ENCODE measurements at regions not wholly inside any gene's neighbourhood (a gene's known extent, or its start where the extent isn't known, plus 50 kb on each side); places are given as distances from the start of the nearest gene placed in this dataset.

DNA sequence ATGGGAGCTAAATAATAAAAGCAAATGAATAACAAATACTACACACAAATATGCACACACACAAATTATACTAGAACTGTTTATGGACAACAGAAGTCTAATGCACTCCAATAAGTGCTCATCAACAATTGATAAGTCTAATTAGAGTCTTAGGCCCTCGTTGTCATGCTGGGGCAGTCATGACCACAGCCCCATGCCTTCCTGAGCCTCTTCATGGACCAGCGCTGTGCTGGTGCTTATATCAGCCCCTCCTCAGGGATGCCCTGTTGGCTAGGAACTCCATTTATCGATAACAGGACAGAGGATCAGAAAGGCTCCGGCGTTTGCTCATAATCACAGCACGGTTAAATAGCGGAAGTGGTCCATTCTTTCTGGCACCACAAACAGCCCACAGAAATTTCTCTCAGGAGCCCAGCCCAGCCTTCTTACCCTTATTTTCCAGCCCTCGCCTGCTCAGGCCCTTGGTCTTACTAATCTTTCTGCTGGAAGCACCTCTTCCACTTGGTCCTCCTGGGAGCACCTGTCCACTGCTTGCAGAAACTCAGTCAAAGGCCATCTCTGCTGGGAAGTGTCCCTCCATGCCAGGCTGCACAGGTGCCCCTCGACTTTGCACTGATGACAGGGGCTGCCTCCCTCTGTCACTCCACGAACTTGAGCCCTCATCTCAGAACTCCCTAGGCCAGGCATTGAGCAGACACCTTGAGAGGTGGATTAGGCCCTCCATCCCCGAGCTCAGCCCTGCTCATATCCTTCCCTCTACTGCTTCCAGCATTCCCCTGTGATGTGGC is 500.2 kb upstream of the HS6ST1 start:
- DNase-seq: no peak

DNA sequence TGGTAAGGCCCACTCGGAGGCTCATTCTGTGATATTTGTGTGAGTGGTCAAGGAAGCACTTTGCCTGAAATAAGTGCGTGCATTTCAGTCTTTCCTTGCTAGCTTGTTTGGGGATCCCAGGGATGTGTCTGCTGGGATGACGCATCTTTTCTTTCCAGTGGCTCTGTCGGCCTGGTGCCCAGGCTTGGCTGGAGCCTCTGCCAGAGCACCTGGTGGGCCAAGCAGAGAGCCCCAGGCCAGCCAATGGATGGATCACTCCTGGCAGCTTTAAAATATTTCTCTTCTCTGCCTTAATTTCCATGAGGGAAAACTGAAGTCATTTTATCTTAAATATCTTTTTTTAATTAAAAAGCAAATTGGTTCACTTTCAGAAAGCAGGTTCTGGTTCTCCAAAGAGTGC is 501.8 kb upstream of the HS6ST1 start:
- no peak for DNase-seq

DNA sequence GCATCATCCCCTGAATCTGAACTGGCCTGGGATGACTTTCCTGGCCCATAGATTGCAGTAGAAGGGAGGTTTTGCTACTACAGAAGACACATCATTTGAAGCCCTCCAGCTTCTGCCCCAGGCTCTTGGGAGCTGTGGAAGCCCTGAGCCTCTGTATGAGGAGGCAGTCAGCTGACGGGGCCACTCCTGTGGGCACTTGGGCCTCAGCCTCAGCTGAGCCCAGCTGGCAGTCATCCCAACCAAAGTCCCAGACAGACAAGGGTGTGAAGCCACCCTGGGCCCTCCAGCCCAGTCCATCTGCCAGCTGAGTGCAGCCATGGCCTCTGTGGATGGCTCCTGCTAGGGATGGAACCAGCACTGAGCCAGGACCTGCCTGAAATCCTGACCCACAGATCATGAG is 502.3 kb upstream of the HS6ST1 start:
- DNase-seq: no peak

DNA sequence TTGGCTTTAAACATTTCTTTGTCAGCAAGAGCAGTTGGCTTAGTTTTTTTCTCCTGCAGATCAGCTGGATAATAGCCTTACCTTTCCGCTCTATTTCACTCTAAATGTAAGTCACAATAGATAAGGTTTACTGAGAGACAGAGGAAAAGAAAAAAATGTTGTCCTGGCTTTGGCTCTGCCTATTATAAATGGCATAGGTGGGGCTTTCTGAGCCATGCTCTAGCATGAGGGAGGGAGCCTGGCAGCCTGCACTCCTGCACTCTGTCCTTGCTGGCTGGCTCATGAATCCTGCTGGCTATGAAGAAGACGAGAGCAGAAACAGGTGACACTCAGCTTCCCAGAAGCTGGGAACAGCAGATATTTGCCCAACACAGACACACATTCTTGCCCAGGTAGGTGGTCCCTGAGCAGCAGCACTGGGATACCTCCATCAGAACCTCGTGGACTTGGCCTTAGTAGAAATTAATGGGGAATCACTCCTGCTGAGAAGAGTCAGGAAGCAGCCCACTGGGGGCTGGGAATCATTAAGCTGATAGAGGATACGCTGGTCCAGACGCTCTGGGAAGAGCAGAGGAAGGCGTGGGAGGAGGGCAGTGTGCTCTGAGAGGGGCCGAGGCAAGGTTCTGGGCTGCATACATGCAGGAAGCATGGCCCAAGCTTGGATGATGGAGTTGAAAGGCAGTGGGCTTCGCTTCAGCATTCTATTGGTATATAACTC is 514.4 kb upstream of the HS6ST1 start:
- no peak for DNase-seq

DNA sequence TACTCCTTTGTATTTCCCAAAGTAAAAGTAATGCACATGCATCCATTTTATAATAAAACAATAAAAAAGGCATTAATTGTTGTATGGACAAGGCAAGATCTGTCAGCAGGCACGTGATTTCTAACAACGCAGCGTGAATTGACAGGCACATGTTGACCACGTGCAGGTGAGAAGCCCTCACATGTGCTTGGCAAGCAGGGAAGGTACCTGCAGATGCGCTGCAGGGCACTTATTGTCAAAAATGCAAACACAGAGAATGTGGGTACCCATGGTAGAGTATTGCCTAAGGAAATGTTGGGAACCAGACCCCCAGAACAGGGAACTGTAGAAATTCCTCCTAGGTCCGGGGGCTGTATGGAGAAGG is 515.0 kb upstream of the HS6ST1 start:
- DNase-seq: no peak

DNA sequence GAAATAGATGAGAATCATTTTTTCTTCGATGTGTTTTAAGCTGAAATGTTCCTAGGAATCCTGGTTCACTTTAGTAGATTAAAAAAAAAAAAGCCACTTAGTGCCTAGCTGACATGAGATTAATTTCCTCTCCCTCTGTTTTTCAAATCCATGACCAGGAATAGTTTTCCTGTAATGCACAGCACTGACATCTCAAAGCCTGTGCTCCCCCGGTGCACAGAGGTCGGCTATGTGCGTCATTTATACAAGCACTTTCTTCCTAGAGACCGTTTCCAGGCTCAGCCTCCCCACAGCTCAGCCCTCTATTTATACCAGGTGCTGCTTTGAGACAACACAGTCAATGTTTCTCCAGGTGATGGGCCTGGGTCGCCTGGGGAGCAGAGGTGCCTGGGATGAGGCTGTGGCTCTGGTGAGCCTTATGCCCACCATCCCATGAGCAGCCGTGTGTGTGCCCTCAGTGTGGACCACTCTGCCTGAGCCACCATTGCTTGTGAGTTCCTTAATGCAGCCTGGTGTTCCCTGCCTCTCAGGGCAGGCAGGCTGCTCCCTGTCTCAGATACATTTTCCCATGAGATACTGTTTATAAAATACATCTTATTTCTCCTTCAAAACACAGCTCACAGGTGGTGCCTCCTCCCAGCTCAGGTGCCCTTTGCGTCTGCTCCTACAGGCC is 515.7 kb upstream of the HS6ST1 start:
- no peak for DNase-seq

DNA sequence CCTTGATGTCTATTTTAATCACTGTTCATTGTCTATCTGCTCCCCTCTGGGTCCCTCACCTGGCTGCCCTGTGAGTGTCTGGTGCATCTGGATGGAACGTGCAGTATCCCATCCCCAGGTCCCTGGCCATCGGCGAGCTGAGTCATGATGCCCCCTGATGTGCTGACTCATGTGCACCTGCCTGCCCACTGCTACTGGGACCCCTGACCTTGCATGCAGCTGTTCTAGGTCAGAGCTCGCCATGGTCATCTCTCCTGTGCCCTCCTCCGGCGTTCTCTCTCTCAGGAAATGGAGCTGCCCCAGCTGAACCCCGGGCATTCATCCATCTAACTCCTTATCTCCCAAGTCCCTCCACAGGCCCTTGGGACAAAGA is 516.2 kb upstream of the HS6ST1 start:
- DNase-seq: no peak

DNA sequence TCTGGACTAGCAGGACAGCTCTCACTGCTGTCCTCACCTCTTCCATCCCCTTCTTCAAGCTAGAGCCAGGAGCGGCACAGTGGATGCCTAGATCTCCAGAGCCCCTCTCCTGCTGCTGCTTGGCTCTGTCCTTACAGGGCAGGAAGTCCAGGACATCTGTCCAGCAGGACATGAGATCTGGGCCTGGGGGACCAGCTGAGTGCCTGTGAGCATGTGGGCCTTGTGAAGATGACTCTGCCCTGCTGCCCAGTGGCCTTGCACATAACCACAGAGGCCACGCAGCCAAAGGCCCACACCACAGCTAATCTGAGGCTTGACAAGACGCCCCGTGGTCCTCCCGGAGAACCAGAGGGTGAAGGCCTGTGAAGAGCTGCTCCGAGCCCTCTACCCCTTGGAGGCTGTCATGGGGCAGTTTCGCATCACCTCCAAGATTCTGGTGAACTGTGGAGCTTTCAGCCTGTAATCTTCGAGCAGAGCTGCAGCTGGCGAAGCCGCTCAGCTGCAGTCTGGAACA is 516.7 kb upstream of the HS6ST1 start:
- no peak for DNase-seq

DNA sequence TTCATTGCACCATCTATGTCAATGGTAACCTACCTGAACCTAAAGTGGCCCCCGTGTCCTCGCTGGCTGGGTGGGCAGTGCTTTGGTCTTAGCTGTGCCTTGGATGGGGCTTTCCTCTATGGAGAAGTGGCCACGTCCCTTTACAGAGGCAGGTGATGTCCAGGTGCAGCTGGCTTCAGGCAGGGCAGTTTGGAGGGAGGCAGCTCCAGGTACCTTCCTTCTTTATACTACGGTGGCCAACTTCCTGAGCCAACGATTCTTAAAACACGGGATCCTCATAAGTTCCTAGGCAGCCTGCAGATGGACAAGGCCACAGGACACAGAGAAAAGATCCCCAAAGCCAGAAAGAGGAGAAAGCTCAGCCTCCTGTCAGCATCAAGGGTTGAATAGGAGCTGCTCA is 517.3 kb upstream of the HS6ST1 start:
- DNase-seq: no peak

DNA sequence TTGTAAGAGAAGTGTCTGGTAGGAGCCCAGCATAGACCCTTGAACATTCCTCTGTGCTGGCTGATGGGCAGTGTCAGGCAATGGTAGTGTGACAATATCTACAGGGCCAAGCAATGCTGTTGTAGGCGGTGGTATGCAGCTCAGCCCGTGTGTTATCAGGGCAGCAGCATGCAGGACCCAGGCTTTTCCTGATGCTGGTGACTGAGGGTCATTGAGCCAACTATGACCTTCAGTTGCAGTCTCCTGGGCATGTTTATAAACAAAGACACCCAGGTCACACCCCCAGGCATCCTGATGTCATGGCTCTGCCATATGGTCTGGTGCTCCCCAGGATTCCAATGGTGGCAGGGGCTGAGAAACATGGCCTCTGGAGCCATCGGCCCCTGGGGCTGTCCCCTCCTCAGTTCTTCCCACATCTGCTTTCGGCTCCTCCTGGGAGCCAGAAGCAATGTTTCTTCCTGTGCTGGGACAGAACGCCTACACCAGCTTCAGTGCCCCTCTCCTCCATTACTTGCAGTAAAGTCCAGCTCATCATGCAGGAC is 518.0 kb upstream of the HS6ST1 start:
- no peak for DNase-seq

DNA sequence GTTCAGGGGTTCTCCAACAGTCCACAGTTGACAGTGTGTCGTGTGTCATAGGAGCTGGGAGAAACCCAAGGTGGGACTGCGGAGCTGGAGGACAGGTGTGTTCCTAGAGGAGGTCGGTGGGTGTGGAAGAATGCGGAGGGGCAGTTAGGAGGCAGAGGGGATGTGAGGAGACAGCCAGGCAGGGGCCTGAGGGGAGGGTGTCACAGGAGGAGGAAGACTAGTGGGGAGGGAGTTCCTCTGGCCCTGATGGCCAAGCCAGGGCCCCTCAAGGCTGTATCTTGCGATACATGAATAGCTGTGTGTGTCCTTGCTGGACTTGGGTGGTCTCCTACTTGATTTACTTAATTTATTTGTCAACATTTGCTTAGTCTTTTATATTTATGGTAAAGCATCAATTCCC is 519.6 kb upstream of the HS6ST1 start:
- DNase-seq: no peak

DNA sequence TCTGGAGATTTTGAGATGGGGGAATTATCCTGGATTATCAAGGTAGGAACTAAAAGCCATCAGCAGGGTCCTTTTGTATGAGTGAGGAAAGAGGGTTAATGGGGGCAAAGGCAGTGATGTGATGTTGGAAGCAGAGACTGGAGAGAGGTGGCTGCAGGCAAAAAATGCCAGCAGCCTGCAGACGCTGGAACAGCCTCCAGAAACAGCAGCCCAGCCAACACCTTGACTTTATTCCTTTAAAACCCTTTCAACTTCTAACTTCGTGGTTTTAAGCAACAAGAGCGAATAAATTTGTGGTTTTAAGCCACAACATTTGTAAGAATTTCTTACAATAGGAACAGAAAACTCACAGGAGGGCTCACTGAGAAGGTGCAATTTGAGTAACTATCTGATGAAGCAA is 523.1 kb upstream of the HS6ST1 start:
- DNase-seq: no peak

DNA sequence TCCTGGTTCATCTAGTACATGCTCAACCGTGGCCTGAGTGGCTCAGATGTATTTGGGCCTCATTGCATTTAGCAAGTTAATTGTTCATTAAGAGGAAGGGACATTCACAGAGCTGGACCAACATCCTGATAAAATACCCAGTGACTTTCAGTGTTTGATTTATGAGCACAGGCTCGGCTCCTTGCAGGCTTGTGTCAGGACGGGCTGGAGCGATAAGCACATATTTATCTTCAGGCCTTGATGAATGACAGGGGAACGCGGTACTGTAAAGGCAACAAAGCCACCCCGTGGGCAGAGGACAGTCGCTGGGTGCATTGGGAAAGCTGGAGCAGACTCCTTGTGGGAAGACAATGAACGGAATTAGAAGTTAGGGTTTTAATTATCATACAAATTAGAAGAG is 548.6 kb upstream of the HS6ST1 start:
- no peak for DNase-seq

DNA sequence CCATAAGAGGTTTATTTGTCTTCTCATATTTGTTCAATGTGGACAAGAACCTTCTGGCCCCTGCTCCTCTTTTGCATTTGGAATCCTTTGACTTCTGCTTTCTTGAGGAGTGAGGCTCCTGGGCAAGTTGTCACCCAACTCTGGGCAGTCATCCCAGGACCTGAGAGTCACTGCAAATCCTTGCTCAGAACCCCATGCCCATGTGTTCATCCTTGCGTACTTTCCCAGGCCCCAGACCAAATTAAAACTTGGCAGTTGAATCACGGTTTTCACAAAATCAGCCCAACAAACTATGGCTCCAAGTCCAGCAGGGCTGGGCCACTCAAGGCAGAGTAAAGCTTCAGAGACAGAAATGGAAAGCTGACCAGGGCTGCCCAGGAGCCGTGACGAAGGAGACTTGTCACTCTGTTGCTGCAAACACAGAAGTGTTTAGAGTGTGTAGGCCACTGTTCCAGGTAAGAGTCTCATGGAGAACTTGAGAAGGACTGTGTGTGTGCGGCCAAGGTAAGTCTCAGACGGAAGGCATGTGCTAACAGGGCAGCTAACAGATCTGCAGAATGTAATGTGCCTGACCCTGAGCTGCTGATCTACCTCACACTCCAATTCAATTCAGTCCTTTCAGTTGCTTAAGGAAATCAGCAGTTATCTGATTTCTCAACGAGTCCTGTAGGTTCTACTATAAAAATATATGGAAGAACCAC is 549.4 kb upstream of the HS6ST1 start:
- DNase-seq: no peak

DNA sequence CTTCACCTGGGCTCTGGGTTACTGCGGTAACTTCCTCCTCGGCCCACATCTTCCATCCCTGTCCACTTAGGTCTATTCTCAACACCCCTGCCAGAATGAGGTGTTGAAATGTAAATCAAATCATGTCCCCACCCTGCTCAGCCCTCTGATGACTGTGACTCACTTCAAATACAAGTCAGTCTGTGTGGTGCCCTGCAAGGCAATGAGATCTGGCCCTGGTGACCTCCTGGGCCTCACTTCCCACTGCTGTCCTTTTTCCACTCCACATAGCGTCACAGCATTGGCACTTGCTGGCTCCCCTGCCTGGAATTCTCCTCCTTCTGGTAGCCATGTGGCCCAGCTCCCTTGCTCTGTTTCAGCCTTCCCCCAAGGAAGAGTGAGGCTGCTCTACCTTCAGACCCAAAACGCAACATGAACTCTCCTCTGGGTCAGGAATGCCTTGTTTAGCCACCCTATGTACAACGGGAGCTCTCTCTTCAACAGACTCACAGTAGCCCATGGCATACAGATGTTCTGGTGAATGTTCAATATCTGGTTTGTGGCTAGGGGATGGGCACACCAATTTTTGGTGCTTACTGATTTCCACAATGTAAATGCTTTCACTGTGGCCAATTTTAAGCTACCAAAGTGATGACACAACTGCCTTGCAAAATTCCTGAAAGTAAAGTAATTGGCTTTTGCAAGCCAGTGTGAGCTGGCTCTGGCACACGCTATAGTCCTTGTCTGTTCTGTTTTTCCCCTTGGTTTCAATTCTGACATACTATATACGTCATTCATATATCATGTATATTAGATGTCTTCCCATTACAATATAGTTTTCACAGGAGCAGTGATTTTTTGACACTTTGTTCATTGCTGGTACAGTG is 550.3 kb upstream of the HS6ST1 start:
- no peak for DNase-seq

DNA sequence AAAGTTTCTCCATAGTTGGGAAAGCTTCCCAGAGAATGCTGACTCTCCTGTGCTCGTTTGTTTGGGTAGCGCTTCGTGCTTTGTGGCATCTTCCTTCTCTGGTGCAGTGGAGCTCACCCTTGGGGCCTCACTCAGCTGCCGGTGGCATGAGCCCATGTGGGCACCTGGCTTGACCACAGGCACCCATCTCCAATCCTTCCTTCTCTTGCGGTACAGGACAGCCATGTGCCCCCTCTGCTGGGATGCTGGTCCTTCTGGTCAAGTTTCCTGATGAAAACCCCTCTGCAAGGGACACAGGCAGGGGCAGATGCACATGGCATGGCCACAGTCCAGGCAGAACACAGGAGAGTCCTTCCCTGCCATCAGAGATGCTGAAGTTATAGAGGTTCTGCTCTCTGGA is 555.9 kb upstream of the HS6ST1 start:
- DNase-seq: no peak

DNA sequence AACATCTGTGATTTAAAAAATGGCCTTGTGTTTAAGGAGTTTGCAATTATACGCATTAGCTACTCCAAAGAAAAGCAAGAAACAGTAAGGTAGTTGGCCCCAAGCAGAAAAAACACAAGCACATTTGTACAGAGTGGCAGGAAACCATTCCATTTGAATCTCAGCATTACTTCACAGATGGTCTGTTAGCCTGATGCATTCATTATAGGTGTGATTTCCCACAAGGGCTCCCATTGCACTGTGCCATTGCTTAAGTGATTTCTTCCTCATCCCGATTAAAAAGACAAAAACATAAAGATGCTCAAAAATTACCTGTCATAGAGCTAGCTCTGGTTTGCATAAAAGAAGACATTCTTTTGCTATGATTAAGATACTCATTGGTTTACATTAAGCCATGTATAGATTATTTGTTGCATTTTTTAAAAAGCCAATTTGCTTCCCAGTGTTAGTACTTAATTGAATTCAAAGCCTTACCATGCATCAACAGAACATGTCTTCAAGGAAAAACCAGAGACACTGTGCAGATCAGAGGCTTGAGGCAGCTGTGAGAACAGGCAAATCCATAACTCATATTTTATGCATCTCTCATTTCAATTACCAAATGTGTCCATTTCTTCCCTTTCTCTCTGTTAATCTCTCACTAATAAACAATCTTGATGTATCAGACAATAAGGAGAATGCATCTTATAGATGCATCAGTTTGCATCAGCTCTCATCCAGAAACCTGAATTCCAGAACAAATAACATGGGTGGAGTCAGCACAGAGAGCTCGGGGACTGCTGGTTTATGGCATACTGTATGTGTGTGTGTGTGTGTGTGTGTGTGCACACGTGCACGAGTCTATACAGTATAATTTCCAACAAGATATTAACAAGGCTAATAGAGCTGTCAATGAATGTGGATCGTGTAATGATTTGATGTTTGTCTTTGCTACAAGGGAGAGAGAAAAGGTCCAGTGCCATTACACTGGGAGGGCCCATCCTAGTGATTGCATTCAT is 558.6 kb upstream of the HS6ST1 start:
- peak; percentile 0 for DNase-seq

DNA sequence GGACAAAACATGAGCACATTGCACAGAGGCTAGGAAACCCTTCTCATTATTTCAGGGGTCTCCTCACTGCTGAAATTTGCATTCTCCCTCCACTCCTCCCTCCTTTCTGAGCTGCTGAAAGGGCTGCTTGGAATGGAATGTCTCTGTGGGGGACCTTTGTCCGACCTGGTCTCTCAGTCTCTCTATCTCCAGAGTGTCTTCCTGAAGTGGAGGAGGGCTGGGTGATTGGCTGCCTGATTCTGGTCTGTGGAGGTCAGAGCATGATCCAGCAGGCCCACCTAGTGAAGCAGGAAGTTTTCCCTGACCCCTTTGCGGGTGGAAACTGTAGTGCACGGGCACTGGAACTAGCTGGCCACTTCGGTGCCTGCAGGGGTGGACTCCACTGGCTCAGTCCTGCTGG is 560.5 kb upstream of the HS6ST1 start:
- DNase-seq: peak; percentile 0

DNA sequence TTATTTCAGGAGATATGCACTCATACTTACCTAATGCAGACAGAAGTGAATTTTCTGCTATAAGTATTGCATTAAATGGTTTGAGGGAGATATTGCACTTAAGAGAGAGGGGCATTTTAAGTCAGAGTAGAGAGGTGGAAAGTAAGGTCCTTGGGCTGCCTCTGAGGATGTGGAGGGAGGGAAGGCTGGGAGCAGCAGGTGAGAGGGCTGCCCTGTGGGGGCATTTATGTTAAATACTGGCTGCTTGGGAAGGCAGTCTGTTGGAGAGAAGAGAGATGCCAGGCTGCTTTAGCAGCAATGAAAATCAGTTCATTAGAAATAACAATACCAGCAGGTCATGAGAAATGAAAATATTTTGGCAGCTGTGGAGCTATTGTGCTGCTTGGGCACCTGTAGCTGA is 576.2 kb upstream of the HS6ST1 start:
- DNase-seq: no peak

Measured in tongue (tissue), 1 donor.